ENCODE measurements at regions not wholly inside any gene's neighbourhood (a gene's known extent, or its start where the extent isn't known, plus 50 kb on each side); places are given as distances from the start of the nearest gene placed in this dataset.

- TF ChIP-seq CTCF (IDR thresholded peaks at IDR 0.05) (no peak), POLR2A (IDR thresholded peaks at IDR 0.05) (no peak), POLR2AphosphoS5 (IDR thresholded peaks at IDR 0.05) (no peak)
Observed at GRCh38 chr21:34215501-34215900, 142.1 kb downstream of the MRPS6 start.

All from breast epithelium (tissue), 3 donors.